IMR-90 (cell line): ENCODE measurements at regions not wholly inside any gene's neighbourhood (a gene's known extent, or its start where the extent isn't known, plus 50 kb on each side); places are given as distances from the start of the nearest gene placed in this dataset.

ENCODE experiments used
- ATAC-seq: fragments of 200-7000 bp; cut with Tn5 transposase; 2 replicates; pipeline ENCODE4 v1.9.1; 2020; ENCODE audit warnings: low read depth, mild to moderate bottlenecking, moderate library complexity
- BruUV-seq: library from RNA; stranded (reverse); fragments of 400-500 nt; replicated peaks from 2 replicates; lab custom pipeline; 2021; lab: Mats Ljungman, UMichigan
- CTCF ChIA-PET: fragments of 300-600 bp; formaldehyde crosslinking; extraction: SDS; loops from one replicate; lab custom pipeline; 2021; ENCODE audit warnings: antibody characterized with exemption; lab: Yijun Ruan, JAX
- POLR2A ChIA-PET: fragments of 300-600 bp; sonication (Branson Sonifier 250); formaldehyde crosslinking; loops from one replicate; lab custom pipeline; 2022; ENCODE audit warnings: antibody characterized with exemption; ENCODE audit not compliant: unreplicated experiment; lab: Charles Lee
- DNase-seq: peaks from one replicate; pipeline ENCODE4 v3.0.0; 2013
- H2AFZ ChIP-seq: replicated peaks from 2 replicates; pipeline ENCODE3; 2013; ENCODE audit warnings: low read length, mild to moderate bottlenecking; ENCODE audit not compliant: poor library complexity
- H2AK5ac ChIP-seq: 2 replicates; pipeline ENCODE4 v1.6.1; 2013; ENCODE audit warnings: low read depth, low read length, inconsistent platforms
- H2AK9ac ChIP-seq: replicated peaks from 2 replicates; pipeline ENCODE3; 2013; ENCODE audit warnings: mild to moderate bottlenecking, low read depth, low read length, moderate library complexity; ENCODE audit not compliant: poor library complexity
- H2BK120ac ChIP-seq: 2 replicates; pipeline ENCODE4 v1.6.1; 2013; ENCODE audit warnings: low read depth, low read length, inconsistent platforms
- H2BK15ac ChIP-seq: 3 replicates; pipeline ENCODE4 v1.6.1; 2013; ENCODE audit warnings: low read depth, low read length, inconsistent platforms
- H2BK20ac ChIP-seq: 2 replicates; pipeline ENCODE4 v1.6.1; 2013; ENCODE audit warnings: low read depth, mild to moderate bottlenecking, inconsistent platforms, low read length, moderate library complexity
- H2BK5ac ChIP-seq: 2 replicates; pipeline ENCODE4 v1.6.1; 2013; ENCODE audit warnings: mild to moderate bottlenecking, low read depth, low read length, inconsistent platforms; ENCODE audit not compliant: poor library complexity, severe bottlenecking
- H3K14ac ChIP-seq: replicated peaks from 2 replicates; pipeline ENCODE4 v1.6.1; 2013; ENCODE audit warnings: low read depth, low read length, inconsistent platforms
- H3K18ac ChIP-seq: 2 replicates; pipeline ENCODE4 v1.6.1; 2013; ENCODE audit warnings: low read depth, low read length, control low read depth
- H3K23ac ChIP-seq: 2 replicates; pipeline ENCODE4 v1.6.1; 2013; ENCODE audit warnings: low read depth, low read length, inconsistent platforms
- H3K27ac ChIP-seq: 2 replicates; pipeline ENCODE4 v1.5.1; 2013; ENCODE audit warnings: mild to moderate bottlenecking, control low read depth, low read length; ENCODE audit not compliant: insufficient read depth
- H3K27me3 ChIP-seq: 2 replicates; pipeline ENCODE4 v1.6.1; 2013; ENCODE audit warnings: low read length; ENCODE audit not compliant: control insufficient read depth, insufficient read depth
- H3K36me3 ChIP-seq: 2 replicates; pipeline ENCODE4 v1.6.1; 2013; ENCODE audit warnings: low read length, mixed read lengths; ENCODE audit not compliant: control insufficient read depth, insufficient read depth
- H3K4ac ChIP-seq: 2 replicates; pipeline ENCODE4 v1.6.1; 2013; ENCODE audit warnings: low read depth, low read length, inconsistent platforms
- H3K4me1 ChIP-seq: 2 replicates; pipeline ENCODE4 v1.6.1; 2013; ENCODE audit warnings: low read length, mixed read lengths; ENCODE audit not compliant: control insufficient read depth, insufficient read depth
- H3K4me2 ChIP-seq: 2 replicates; pipeline ENCODE4 v1.6.1; 2013; ENCODE audit warnings: low read depth, mild to moderate bottlenecking, control low read depth, low read length, moderate library complexity
- H3K4me3 ChIP-seq: 2 replicates; pipeline ENCODE4 v1.5.1; 2013; ENCODE audit warnings: low read depth, mild to moderate bottlenecking, control low read depth, low read length, moderate library complexity; ENCODE audit not compliant: insufficient read depth
- H3K56ac ChIP-seq: 2 replicates; pipeline ENCODE4 v1.6.1; 2013; ENCODE audit warnings: low read length, inconsistent platforms; ENCODE audit not compliant: insufficient read depth; ENCODE audit errors: extremely low read depth
- H3K79me1 ChIP-seq, 2 experiments: 2 replicates each; pipeline ENCODE4 v1.6.1; 2013; ENCODE audit warnings: low read length in 2 of 2, inconsistent platforms in 1 of 2, low read depth in 1 of 2
- H3K9ac ChIP-seq: 2 replicates; pipeline ENCODE4 v1.6.1; 2013; ENCODE audit warnings: low read depth, low read length, control low read depth
- H3K9me1 ChIP-seq: 2 replicates; pipeline ENCODE4 v1.6.1; 2013; ENCODE audit warnings: low read length, inconsistent platforms; ENCODE audit not compliant: insufficient read depth
- H3K9me3 ChIP-seq: 2 replicates; pipeline ENCODE4 v1.6.1; 2013; ENCODE audit warnings: low read length; ENCODE audit not compliant: control insufficient read depth, insufficient read depth
- H4K20me1 ChIP-seq: 2 replicates; pipeline ENCODE4 v1.6.1; 2013; ENCODE audit warnings: low read length, inconsistent platforms; ENCODE audit not compliant: insufficient read depth
- H4K5ac ChIP-seq: 2 replicates; pipeline ENCODE4 v1.6.1; 2013; ENCODE audit warnings: mild to moderate bottlenecking, low read depth, low read length, control low read depth
- H4K8ac ChIP-seq, 2 experiments: 2 replicates each; pipeline ENCODE4 v1.6.1; 2013; ENCODE audit warnings: low read depth in 2 of 2, low read length in 2 of 2, control low read depth in 1 of 2, inconsistent platforms in 1 of 2
- H4K91ac ChIP-seq: 2 replicates; pipeline ENCODE4 v1.6.1; 2013; ENCODE audit warnings: low read depth, low read length, inconsistent platforms; ENCODE audit not compliant: insufficient read depth
- BHLHE40 ChIP-seq: fragments of 150-350 bp; IDR thresholded peaks from 2 replicates; pipeline ENCODE4 v1.6.1; 2016; ENCODE audit warnings: mild to moderate bottlenecking, low read depth, low read length
- CHD1 ChIP-seq: IDR thresholded peaks from 2 replicates; pipeline ENCODE4 v1.6.1; 2012; ENCODE audit warnings: low read depth, low read length, improper control_type of control experiment
- MAFK ChIP-seq: IDR thresholded peaks from 2 replicates; pipeline ENCODE4 v1.6.1; 2012; ENCODE audit warnings: low read depth, low read length, improper control_type of control experiment
- MAZ ChIP-seq: IDR thresholded peaks from 2 replicates; pipeline ENCODE4 v1.6.1; 2012; ENCODE audit warnings: low read depth, mild to moderate bottlenecking, low read length, improper control_type of control experiment, moderate library complexity, borderline replicate concordance
- MXI1 ChIP-seq: IDR thresholded peaks from 2 replicates; pipeline ENCODE4 v1.6.1; 2012; ENCODE audit warnings: low read depth, mild to moderate bottlenecking, low read length, moderate library complexity, borderline replicate concordance
- RAD21 ChIP-seq: IDR thresholded peaks from 2 replicates; pipeline ENCODE4 v1.6.1; 2012; ENCODE audit warnings: low read length, improper control_type of control experiment
- RFX5 ChIP-seq: IDR thresholded peaks from 2 replicates; pipeline ENCODE4 v1.8.0; 2012; ENCODE audit warnings: low read depth, mild to moderate bottlenecking, low read length, moderate library complexity
- SMC3 ChIP-seq: fragments of 150-350 bp; IDR thresholded peaks from 2 replicates; pipeline ENCODE4 v1.6.1; 2016; ENCODE audit warnings: low read depth, mild to moderate bottlenecking, antibody characterized with exemption, low read length, moderate library complexity
- USF2 ChIP-seq: fragments of 150-350 bp; IDR thresholded peaks from 2 replicates; pipeline ENCODE4 v1.6.1; 2017; ENCODE audit warnings: mild to moderate bottlenecking, antibody characterized with exemption, low read length, low read depth
- WGBS, 2 experiments: methylation state at CpG; one replicate each; pipeline versions ENCODE4 v1.1.5 to v1.1.7; 2013; ENCODE audit warnings: missing lambda C conversion rate in 2 of 2; ENCODE audit not compliant: insufficient read length in 1 of 2; ENCODE audit errors: extremely low coverage in 2 of 2; 5-methylcytosine and 5-hydroxymethylcytosine counted together
- dilution Hi-C: fragments of 300-500 bp; cut with HindIII; formaldehyde crosslinking; loops from one replicate; pipeline ENCODE4 v1.14.3; 2018; ENCODE audit warnings: low sequenced_read_pairs; ENCODE audit not compliant: unreplicated experiment
- in situ Hi-C: fragments of 300-500 bp; cut with MboI; formaldehyde crosslinking; loops from 3 replicates; pipeline ENCODE4 v1.14.3; 2019; ENCODE audit warnings: low sequenced_read_pairs, inconsistent platforms, mixed read lengths
- intact Hi-C: fragments of 100-400 bp; cut with micrococcal nuclease; formaldehyde crosslinking; loops from 2 replicates; pipeline ENCODE4 v1.10.0; 2022

GRCh38 chr3:21825684-21826083 is 74.7 kb upstream of the ZNF385D start:
- no peak overlapping the region for H2BK20ac ChIP-seq
- no peaks in the 10 kb centered on the region for H4K20me1 ChIP-seq
- no peak overlapping the region for H3K4me3 ChIP-seq
- no peak overlapping the region for H2AK9ac ChIP-seq
- ATAC-seq (no peak), DNase-seq (no peak)
- no peak overlapping the region for H3K27ac ChIP-seq
- no peak overlapping the region for H4K5ac ChIP-seq
- dilution Hi-C loops: no loop called here
- no peaks in the 10 kb centered on the region for H3K36me3 ChIP-seq
- ChIA-PET CTCF (no interaction called here), POLR2A (no interaction called here)
- no peak overlapping the region for H3K18ac ChIP-seq
- H4K8ac ChIP-seq: no peak overlapping the region
- H3K9me3 ChIP-seq: no peaks in the 10 kb centered on the region
- H3K23ac ChIP-seq: no peak overlapping the region
- H3K14ac ChIP-seq: no peak overlapping the region
- in situ Hi-C loops: no loop called here
- no peaks in the 10 kb centered on the region for H3K9me1 ChIP-seq
- H3K79me1 ChIP-seq: no peaks in the 10 kb centered on the region
- TF ChIP-seq MAZ: no peak
- TF ChIP-seq RFX5: no peak
- TF ChIP-seq RAD21: no peak
- no peak for TF ChIP-seq BHLHE40
- no peak for TF ChIP-seq MAFK
- TF ChIP-seq MXI1: no peak
- TF ChIP-seq CHD1: no peak
- no peak for TF ChIP-seq SMC3
- TF ChIP-seq USF2: no peak
- H3K4ac ChIP-seq: no peak overlapping the region
- no peak overlapping the region for H3K9ac ChIP-seq
- no peak overlapping the region for H2BK15ac ChIP-seq
- no peak overlapping the region for H2BK120ac ChIP-seq
- no peak overlapping the region for H4K91ac ChIP-seq
- no peak overlapping the region for H2BK5ac ChIP-seq
- H3K27me3 ChIP-seq: no peaks in the 10 kb centered on the region
- H3K56ac ChIP-seq: no peak overlapping the region
- no peak overlapping the region for H2AFZ ChIP-seq
- no TSS peak for BruUV-seq
- no peak overlapping the region for H2AK5ac ChIP-seq
- H3K4me1 ChIP-seq: no peaks in the 10 kb centered on the region
- no CpG with 5 or more reads among the region's 12 CpGs for WGBS, 2 experiments
- no peak overlapping the region for H3K4me2 ChIP-seq
- intact Hi-C loops: no loop called here
